Putamen (tissue), 1 donor: ENCODE measurements at regions not wholly inside any gene's neighbourhood (a gene's known extent, or its start where the extent isn't known, plus 50 kb on each side); places are given as distances from the start of the nearest gene placed in this dataset.

Experiments used
- DNase-seq: peaks from one replicate; pipeline ENCODE4 v3.0.0-alpha.2; 2016; ENCODE audit warnings: low spot score

DNA sequence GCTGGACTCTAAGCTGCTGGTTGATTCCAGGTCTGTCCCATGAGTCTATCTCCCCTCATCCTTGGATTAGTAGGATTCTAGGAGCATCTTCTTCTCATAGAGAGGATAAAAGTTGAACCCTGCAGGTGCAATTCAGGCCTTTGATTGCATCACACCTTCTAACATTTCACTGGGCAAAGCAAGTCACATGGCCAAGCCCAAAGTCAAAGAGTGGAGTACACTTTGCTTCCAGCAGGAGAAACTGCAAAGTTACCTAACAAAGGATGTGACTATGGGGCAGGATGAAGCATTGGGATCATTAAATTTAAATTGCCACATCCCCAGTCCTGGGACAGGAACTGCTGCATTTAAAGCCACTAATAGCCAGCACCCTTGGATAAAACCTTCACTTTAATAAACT, 51.0 kb upstream of the EGFLAM start:
- no peak for DNase-seq

DNA sequence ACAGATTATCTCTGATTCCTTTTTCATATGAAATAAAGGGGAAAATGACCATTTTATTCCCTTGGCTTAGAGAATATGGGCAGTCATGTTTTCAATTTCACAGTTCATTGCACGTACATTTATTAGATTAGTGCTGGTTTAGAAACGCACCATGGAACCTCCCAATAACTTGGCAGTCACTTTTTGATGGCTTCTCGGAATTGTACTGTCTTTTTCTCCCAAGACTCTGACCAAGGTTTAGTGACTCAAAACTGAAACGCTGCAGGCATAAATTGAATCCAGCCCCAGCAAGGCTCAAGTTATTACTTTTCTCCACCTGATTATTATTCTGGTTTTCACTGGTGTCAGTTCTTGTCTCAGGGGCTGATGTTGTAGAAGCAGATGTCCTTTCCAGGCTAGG, 55.6 kb upstream of the EGFLAM start:
- DNase-seq, result no peak

DNA sequence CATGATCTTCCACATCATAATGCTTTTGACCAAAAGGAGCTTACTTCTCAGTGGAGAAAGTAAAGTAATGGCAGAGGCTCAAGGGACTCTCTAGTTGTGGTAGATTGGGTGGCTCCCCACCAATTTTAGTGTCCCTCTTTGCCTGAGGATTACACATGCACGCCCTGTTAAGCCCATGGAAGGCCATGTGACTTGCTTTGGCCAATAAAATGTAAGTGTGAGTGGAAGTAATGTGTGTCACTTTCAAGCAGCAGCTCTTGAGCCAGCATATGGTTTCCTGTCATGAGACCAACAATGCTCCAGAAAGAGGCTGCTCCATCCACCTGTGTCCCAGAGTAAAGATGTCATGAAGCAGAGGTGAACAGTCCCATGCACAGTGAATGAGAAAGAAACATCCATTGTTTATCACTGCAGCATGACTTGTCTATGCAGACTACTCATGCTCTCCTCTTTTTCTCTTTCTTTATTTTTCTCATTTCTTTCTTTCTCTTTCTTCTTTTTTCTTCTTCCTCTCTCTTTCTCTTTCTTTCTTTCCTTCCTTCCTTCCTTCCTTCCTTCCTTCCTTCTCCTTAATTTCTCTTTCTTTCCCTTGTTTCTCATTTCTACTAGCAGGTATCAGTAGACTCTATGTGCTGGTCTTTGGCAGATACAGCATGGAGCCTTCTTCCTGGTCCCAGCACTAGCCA, 57.3 kb upstream of the EGFLAM start:
- no peak for DNase-seq

DNA sequence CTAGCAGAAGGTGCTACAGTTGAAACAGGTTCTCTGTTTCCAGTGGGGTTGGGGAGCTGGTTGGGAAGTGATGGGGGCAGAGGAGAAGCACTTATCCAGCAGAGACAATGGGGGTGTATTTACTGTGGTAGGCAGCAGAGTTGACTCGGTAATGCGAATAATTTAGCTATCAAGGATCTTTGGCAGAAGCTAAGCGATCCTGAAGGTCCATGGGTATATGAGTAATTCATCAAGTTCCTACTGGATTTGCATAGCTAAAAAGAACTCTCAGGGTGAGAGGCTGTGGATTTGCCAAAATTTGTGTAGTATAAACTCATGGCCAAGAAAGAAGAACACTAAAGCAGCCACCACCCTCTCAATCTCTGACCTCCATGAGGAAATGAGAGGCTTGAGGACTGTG, 61.2 kb upstream of the EGFLAM start:
- DNase-seq, result no peak

DNA sequence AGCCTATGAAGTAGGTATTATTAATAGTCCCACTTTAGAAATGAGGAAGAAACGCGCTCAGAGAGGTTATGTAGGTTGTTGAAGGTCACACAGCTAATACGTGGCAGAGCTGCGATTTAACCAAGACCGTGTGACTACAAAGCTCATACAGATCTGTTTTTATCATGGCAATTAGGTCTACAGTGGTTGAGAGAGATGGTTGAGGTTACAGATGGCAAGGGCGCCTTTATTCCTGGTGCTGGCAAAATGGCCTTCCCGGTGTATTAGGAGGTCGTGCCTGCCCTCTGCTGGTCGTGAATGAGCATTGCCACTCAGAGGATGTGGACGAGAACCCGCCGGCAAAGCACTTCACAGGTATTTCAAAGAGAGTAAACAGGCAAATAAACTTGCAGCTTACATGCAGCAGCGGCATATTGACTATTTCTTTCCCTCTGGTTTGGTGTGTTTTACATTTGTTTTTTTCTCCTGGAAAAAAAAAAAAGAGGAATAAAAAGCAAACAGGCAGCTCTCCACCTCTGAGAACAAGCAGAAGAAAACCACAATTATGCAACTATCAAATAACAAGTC, 65.3 kb upstream of the EGFLAM start:
- peak; percentile 59 for DNase-seq

DNA sequence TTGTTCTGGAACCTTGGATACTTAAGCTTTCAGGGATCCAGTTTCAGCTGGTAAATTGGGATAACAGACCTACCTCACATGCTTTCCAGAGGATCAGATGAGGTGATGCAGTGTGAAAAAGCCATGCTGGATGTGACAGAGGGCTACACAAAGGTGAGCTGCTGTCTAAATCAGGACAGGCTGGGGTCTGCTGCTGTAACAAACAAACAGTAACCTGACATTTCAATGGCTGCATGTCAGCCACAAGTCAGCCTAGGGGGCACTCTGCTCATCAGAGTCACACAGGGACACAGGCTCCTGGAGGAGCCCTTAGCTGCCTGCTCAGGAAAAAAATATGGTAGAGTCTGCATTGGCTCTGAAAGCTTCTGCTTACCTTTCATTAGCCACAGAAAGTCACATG, 66.7 kb upstream of the EGFLAM start:
- DNase-seq, result no peak

DNA sequence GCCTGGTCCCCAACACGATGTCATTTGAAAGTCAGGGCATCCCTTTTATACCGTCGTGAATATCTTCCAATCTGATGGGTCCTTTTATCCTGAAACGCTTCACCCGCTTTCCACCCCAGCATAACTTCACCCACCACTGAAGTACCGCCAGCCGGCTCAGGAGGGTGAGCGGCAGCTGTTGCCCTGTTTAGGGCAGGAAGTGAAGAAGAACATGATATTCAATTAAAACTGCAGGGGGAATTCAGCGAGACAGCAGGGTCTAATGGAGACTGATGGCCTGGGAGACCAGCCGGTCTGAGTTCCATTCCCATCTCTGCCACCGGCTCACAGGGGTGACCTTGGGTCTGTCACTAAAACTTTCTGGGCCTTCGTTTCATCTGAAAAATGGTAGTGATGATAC, 68.2 kb upstream of the EGFLAM start:
- DNase-seq, result no peak

DNA sequence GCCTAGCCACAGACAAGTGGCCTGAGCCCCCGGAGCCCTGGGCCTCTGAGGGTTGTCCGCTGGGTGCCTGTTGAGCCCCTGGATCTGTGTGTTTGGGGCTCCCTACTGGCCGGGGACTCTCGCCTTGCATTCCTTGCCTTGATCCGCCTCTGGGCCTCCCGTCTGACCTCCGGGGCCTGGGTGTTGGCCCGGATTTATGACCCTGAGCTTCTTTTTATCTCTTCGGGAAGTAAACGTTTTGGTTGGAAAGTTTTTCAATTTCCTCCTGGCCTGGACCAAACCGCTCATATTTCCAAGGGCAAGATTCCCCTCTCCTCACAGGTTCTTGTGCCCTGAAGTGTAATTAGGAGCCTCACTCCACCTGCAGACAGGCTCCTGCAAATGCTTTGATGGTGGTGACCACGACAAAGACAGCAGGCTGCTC, 69.3 kb upstream of the EGFLAM start:
- DNase-seq, result no peak

DNA sequence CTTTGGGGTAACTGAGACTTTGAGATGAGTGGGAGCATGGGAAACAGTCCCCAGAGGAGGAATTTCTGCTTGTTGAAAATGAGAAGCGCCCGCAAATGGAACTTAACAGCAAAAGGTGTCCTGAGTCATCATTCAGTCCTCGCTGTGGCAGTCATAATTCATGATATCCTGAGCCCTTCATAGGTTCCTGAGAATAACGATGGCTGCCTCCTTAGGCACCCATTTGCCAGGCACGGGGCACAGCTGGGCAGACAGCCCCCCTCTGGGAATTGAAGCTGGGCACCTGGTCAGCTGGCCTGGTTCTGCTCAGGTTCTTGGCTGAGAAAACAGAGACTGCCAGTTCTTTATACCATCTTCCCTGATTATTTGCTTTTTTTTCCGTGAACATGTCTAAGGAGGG, 69.8 kb upstream of the EGFLAM start:
- DNase-seq, result no peak

DNA sequence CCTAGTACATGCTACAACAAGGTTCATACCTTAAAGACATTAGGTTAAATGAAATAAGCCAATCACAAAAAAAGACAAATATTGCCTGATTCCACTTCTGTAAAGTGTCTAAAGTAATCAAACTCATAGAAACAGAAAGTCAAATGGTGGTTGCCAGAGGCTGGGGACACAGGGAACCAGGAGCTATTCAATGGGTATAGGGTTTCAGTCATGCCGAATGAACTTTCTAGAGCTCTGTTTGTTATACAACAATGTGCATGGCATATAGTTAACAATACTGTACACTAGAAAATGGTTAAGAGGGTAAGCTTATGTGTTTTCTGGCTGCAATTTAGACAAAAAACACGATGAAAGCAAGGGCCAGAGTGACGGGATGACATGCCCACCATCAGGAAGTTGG, 70.8 kb upstream of the EGFLAM start:
- no peak for DNase-seq

DNA sequence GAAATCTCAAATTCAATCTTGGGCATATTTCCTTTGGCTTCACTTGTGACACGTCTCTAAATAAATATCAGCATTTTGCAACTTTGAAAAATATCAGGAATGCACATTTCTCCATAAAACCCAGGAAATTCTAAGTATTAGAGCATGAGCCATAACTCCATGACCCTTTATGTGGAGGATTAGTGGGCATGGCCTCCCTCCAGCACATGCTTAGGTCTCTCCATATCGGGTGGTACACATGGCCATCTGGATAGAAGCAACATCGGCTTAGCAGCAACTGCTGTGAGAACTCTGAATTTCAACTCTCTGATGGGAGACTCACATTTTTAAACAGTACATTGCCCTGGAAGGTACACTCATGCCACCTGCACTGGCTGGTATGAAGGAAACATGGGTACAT, 73.7 kb upstream of the EGFLAM start:
- no peak for DNase-seq

DNA sequence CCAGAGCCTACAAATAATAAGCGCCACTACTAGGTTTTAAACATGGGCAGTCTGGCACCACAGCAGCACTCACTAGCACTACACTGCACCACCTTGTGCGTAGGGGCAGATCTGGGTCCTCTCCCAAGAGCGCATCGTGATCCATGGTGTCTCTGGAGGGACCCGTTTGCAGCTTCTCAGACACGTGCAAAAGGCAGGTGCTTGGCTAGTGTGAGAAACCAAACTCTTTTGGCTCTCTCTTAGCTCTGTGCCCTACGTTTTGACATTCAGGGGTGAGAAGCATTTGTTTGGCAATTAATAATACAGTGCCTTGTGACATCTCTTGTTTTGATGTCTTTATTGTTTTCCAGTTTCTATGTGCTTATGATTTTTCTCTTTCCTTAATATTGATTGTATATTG, 75.4 kb upstream of the EGFLAM start:
- DNase-seq, result no peak

DNA sequence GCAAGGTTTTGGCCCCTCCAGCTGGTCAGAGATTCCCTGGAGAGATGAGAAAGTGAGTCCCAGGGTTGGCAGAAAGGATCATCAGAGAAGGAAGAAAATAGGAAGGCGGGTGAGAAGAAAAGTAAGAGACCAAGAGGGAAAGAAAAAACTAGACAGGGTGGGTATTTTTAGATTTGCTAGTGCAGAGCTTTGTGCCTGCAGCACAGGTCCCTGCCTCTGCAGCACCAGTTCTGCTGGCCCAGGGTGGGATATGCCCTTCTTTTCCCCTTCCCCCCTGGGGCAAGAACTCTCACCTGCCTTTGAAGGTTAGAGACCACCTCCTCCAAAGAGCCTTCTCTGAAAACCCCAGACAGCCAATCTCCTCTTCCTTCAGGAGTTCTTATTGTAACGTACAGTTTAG, 90.3 kb upstream of the EGFLAM start:
- no peak for DNase-seq

DNA sequence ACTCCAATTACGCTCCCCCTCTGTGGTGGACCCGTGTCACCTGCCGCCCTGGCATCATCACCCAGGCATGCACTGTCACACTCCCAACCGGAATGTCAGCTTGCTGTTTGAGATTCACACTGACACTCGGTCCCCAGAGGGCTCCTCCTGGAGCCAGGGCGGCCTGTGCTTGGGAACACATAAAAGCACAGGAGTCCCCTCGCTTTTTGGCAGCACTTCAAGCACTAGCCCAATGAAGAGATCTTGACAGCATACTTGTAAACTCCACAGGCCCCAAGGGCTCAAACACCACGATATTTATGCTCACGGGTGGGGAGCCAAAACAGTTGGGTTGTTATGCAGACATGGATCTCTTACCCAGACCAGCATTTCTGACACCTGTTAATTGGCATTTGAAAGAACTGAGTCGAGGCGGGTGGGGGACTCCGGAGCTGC, 90.8 kb upstream of the EGFLAM start:
- DNase-seq, result no peak

DNA sequence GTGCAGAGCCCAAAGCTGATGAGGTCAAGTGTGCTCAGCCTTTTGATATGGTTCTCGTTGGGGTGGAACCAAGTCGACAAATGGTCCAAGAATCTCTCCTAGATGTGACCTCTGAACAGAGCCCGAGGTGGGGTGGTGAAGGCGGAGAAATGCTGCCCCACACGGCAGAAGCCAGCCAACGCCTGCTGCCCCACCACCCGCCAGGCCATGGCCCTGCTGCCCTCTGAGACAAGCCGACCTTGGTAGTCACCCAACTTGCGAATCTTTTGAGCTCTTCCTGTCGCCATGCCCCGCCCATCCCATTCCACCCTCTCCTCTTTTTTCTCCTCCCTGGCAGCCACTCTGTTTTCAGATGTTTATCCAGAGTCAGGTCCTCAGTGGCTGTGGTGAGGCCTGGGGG, 91.5 kb upstream of the EGFLAM start:
- DNase-seq, result no peak

DNA sequence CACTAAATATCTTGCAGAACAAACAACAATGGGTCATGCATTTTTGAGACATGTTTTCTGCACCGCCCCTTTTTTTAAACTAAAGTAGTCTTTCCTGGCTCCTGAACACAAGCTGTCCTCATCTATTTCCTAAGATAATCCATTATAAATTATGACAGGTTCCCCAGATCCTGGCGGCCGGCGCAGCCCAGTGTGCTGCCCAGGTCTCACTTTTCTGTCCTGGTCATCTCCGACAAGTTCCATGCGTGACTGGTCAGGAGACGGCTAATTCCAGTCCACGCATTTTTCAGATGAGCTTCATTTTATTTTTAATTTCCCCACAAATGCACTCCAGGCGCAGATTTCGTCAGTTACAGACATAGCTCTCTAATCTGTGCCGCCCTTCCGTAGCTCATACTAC, 92.9 kb upstream of the EGFLAM start:
- DNase-seq, result no peak

DNA sequence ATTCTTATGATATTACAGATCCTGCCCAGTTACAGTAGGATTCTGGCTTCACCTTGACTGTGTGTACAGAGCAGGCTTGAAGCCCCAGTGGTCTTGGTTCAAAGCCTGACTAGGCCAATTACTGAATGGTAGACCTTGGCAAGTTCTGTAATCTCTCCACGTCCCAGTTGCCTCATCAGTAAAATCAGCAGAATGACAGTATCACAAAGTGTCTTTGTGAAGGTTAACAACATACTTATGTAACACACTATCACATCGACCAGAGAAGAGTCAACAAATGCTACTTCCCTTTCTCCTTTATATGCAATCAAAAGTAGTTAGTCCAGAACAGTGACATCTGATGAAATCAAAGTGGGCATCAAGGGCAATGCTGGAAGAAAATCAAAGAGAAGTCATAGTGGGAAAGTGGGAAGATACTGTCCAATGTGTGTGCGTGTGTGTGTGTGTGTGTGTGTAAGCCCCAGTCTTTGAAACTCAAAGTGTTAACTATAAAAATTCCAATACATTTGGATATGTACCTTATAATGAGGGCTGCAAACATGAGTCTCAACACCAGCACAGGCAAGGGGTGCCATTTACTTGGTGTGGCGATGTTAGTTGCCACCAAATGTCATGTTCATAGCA, 93.5 kb upstream of the EGFLAM start:
- DNase-seq, result no peak

DNA sequence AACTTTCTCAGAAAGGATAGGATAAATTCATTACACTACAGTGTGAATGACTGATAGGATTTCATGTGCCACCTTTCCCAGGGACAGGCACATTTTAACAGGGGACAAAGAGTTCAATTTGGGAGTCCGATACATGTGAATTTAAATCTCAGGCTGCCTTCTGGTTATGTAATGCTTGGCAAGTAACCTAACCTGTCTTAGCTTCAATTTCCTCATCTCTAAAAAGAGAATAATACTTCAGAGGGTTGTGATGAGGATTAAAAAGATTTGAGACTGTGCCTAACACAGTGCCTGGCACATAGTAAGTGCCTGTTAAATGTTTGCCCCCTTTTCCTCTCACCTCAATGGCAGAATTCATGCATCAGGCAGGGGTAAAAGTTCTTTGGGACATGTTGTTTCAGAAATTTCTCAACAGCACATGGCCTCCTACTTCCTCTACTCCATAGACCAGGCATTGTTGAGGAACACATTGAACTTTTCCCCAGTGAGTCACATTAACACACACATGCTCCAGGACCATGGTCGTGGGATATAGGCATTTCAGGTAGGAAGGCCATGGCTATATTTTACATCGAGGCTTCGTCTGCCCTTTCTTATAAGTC, 94.6 kb upstream of the EGFLAM start:
- DNase-seq, result no peak

DNA sequence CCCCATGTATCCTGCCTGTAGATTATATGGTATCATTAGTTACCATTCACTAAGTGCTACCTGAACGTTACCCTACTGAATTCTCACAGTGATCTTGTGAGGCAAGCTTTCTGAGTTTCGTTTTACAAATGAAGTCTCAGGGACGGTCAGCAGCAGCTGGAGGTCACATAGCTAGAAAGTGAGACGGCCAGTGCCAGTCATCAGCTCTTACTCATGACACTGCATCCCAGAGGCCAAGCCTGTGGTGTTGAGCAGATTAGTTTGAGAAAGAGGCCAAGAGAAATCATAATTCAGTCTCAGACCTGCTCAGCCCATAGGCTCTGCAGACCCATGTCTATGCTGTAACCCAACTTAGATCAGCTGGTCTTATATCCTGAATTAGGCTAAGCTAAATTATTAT, 95.7 kb upstream of the EGFLAM start:
- DNase-seq, result no peak

DNA sequence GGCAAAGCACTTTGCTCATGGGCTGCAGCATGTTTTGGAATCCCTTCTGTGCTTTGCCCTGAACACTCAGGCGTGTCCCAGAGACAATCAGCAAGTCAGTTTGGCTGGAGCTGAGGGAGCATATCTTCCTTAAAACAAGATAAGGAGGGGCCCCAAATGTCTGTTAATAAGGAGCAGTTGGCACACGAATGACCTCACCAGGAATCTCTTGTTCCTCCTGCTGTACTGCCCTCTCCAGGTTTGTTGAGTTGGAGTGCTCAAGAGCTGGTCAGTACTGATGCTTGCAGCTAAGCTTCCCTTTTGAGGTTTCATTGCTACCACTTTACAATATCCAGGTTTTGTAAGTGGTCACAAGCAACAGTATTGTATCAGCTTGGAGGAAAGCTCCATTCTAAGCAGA, 101.3 kb upstream of the EGFLAM start:
- no peak for DNase-seq

DNA sequence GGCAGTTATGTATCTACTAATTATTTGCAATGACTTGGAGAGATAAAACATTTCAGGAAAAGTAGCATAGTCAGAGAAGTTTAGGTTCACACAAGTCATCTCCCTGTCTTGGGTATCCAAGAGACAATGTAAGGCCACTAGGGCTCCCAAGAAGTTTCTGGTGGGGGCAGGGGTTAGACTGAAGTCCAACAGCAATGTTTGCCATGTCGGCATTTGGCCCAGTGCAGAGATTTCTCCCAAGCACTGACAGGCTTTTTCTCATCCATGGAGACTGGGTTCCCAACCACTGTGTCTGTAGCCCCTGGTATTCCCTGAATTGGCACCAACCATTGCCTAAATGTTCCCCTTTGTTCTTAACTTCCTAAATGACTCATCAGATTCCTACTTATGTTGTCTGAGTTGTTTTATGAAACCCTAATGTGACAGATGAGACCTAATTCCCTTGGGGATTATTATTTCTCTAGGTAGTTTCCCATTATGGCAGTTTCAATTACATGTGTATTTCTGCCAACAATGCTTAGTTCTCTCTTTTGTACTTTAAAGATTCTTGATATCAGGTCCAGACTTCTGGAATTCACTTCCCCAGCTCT, 103.6 kb upstream of the EGFLAM start:
- DNase-seq, result no peak

DNA sequence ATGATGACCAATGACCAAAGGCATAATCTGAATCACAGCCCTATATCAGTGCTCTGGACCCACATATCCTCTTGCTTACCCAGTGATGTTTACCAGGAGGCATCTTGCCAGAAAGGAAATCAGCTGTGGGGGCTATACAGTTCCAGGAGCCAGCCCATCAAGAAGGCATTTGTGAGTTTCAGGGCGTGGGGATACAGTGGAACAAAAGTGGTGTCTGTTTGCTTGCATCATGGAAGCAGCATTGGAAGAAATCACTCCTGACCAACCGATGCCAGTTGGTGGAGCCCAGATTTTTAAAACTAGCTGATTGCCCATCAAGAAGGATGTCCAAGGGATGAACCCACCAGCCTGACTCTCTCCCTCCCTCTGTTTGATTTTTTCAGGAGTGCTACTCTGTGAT, 106.5 kb upstream of the EGFLAM start:
- DNase-seq, result no peak

DNA sequence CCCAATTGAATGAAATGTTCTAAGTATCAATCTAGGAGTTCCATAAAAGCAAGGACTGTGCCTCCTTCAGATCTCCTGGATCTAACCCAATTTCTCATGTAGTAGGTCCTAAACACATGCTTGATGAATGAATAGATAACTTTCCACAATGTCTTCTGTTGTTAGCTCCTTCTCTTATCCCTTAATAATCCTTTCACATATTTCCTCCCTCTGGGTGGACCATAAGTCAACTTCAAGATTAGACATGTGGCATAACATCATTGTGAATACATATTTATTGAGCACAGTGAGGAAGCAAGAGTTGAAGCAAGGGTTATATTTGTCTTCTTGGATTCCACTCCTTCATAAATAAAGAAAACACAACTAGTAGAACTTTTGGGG, 108.6 kb upstream of the EGFLAM start:
- no peak for DNase-seq
